ENCODE measurements at regions not wholly inside any gene's neighbourhood (a gene's known extent, or its start where the extent isn't known, plus 50 kb on each side); places are given as distances from the start of the nearest gene placed in this dataset.

- CTCF ChIA-PET = no interaction called here
- POLR2A ChIA-PET = no interaction called here
- intact Hi-C loops (cut with micrococcal nuclease) = no loop called here
- Mint-ChIP-seq H3K9me3 (ENCODE audit: insufficient read depth) (no peaks in the 10 kb centered on the region), H3K27me3 (peaks cover 2% of the 10 kb centered on the region), H3K27ac (no peak overlapping the region), H3K4me3 (no peak overlapping the region), H3K4me1 (no peaks in the 10 kb centered on the region)
- no peak overlapping the region for H3K27ac ChIP-seq (ENCODE audit: low read length in 2 of 2)
- H3K9ac ChIP-seq (ENCODE audit: low read length) = no peak overlapping the region
- H3K4me3 ChIP-seq (ENCODE audit: control extremely low read depth in 1 of 5, extremely low read depth in 1 of 5, insufficient read depth in 1 of 5, low read depth in 2 of 5, low read length in 4 of 5) = no peak overlapping the region
- H3K36me3 ChIP-seq (replicated peaks in 1 of 2; ENCODE audit: control extremely low read depth in 1 of 2, control insufficient read depth in 1 of 2, extremely low read depth in 1 of 2, insufficient read depth in 2 of 2, low read length in 1 of 2) = no peaks in the 10 kb centered on the region
- TF ChIP-seq EZH2 (IDR thresholded peaks at IDR 0.05; ENCODE audit: borderline replicate concordance, insufficient read depth, low read depth, low read length, poor library complexity, severe bottlenecking) = no peak
- TF ChIP-seq CTCF (IDR thresholded peaks at IDR 0.05) = no peak
- H3K9me3 ChIP-seq (ENCODE audit: control extremely low read depth in 1 of 3, control insufficient read depth in 2 of 3, insufficient read depth in 1 of 3, low read length in 2 of 3) = no peaks in the 10 kb centered on the region
- no peaks in the 10 kb centered on the region for H3K27me3 ChIP-seq (replicated peaks in 1 of 4; ENCODE audit: control extremely low read depth in 1 of 4, control insufficient read depth in 3 of 4, insufficient read depth in 4 of 4, low read length in 3 of 4)
- no CpG with 5 or more reads among the region's 4 CpGs for WGBS (ENCODE audit: insufficient coverage)
- H3K79me2 ChIP-seq (ENCODE audit: control insufficient read depth, insufficient read depth, low read length) = no peaks in the 10 kb centered on the region
- H4K20me1 ChIP-seq (ENCODE audit: control insufficient read depth, insufficient read depth, low read length, poor library complexity, severe bottlenecking) = no peaks in the 10 kb centered on the region
- no peaks in the 10 kb centered on the region for H3K4me1 ChIP-seq (ENCODE audit: control insufficient read depth in 2 of 2, insufficient read depth in 2 of 2, low read length in 2 of 2)
- no peak overlapping the region for H3K4me2 ChIP-seq (replicated peaks; ENCODE audit: low read depth, low read length, poor library complexity, severe bottlenecking)
- ATAC-seq (ENCODE audit: low read depth) = no peak
- H2AFZ ChIP-seq (ENCODE audit: insufficient read depth, low read depth, low read length, poor library complexity, severe bottlenecking) = no peak overlapping the region
- no peak for DNase-seq
Observed at GRCh38 chr4:107402291-107402690, 317.7 kb downstream of the PAPSS1 start.

GRCh38 chr4:107392951-107393350 lies 327.1 kb downstream of the PAPSS1 start:
- no peak overlapping the region for H3K9ac ChIP-seq (ENCODE audit: low read length)
- 83% methylated on average over 1 of the region's 2 CpGs for WGBS (ENCODE audit: insufficient coverage)
- Mint-ChIP-seq H3K27me3 (no peaks in the 10 kb centered on the region), H3K4me3 (no peak overlapping the region), H3K4me1 (no peaks in the 10 kb centered on the region), H3K9me3 (ENCODE audit: insufficient read depth) (peaks cover 2% of the 10 kb centered on the region), H3K27ac (no peak overlapping the region)
- no peaks in the 10 kb centered on the region for H4K20me1 ChIP-seq (ENCODE audit: control insufficient read depth, insufficient read depth, low read length, poor library complexity, severe bottlenecking)
- no peak for ATAC-seq (ENCODE audit: low read depth)
- no peak overlapping the region for H3K4me2 ChIP-seq (replicated peaks; ENCODE audit: low read depth, low read length, poor library complexity, severe bottlenecking)
- H3K79me2 ChIP-seq (ENCODE audit: control insufficient read depth, insufficient read depth, low read length) = no peaks in the 10 kb centered on the region
- no peaks in the 10 kb centered on the region for H3K4me1 ChIP-seq (ENCODE audit: control insufficient read depth in 2 of 2, insufficient read depth in 2 of 2, low read length in 2 of 2)
- TF ChIP-seq EZH2 (IDR thresholded peaks at IDR 0.05; ENCODE audit: borderline replicate concordance, insufficient read depth, low read depth, low read length, poor library complexity, severe bottlenecking) (no peak), CTCF (IDR thresholded peaks at IDR 0.05) (no peak)
- H2AFZ ChIP-seq (ENCODE audit: insufficient read depth, low read depth, low read length, poor library complexity, severe bottlenecking) = no peak overlapping the region
- ChIA-PET POLR2A (no interaction called here), CTCF (no interaction called here)
- no peak overlapping the region for H3K27ac ChIP-seq (ENCODE audit: low read length in 2 of 2)
- intact Hi-C loops (cut with micrococcal nuclease) = no loop called here
- DNase-seq = no peak
- H3K4me3 ChIP-seq (ENCODE audit: control extremely low read depth in 1 of 5, extremely low read depth in 1 of 5, insufficient read depth in 1 of 5, low read depth in 2 of 5, low read length in 4 of 5) = no peak overlapping the region
- H3K9me3 ChIP-seq (ENCODE audit: control extremely low read depth in 1 of 3, control insufficient read depth in 2 of 3, insufficient read depth in 1 of 3, low read length in 2 of 3) = no peaks in the 10 kb centered on the region
- no peaks in the 10 kb centered on the region for H3K27me3 ChIP-seq (replicated peaks in 1 of 4; ENCODE audit: control extremely low read depth in 1 of 4, control insufficient read depth in 3 of 4, insufficient read depth in 4 of 4, low read length in 3 of 4)
- no peaks in the 10 kb centered on the region for H3K36me3 ChIP-seq (replicated peaks in 1 of 2; ENCODE audit: control extremely low read depth in 1 of 2, control insufficient read depth in 1 of 2, extremely low read depth in 1 of 2, insufficient read depth in 2 of 2, low read length in 1 of 2)

Measured in B cell (primary cell).